ENCODE measurements at regions not wholly inside any gene's neighbourhood (a gene's known extent, or its start where the extent isn't known, plus 50 kb on each side); places are given as distances from the start of the nearest gene placed in this dataset.

GRCh38 chr12:23342407-23342806 is 607.1 kb downstream of the SOX5 start:
- no peaks in the 10 kb centered on the region for H4K20me1 ChIP-seq (ENCODE audit: control insufficient read depth, insufficient read depth, insufficient read length)
- H3K79me1 ChIP-seq (ENCODE audit: insufficient read depth, low read depth, low read length, poor library complexity, severe bottlenecking) = no peaks in the 10 kb centered on the region
- no peak overlapping the region for H3K27ac ChIP-seq (ENCODE audit: insufficient read length, low read depth, low read length)
- no peak overlapping the region for H2BK20ac ChIP-seq (ENCODE audit: low read depth, low read length, poor library complexity, severe bottlenecking)
- H3K27me3 ChIP-seq (ENCODE audit: insufficient read depth, low read length) = no peaks in the 10 kb centered on the region
- no peak overlapping the region for H3K18ac ChIP-seq (ENCODE audit: insufficient read length, low read depth, low read length)
- H2AK5ac ChIP-seq (ENCODE audit: insufficient read length, low read length) = no peak overlapping the region
- WGBS (ENCODE audit: extremely low coverage, insufficient read length, low lambda C conversion rate) = no CpG with 5 or more reads among the region's 1 CpG
- H2BK120ac ChIP-seq (ENCODE audit: low read depth, low read length, poor library complexity, severe bottlenecking) = no peak overlapping the region
- H3K9me3 Mint-ChIP-seq = no peaks in the 10 kb centered on the region; a peak in 1 of 5 replicates
- no peak overlapping the region for H3K27ac Mint-ChIP-seq
- H3K23me2 ChIP-seq (ENCODE audit: insufficient read length, low read depth, low read length, poor library complexity, severe bottlenecking) = no peaks in the 10 kb centered on the region
- H3K79me2 ChIP-seq (ENCODE audit: insufficient read depth, low read length) = no peaks in the 10 kb centered on the region
- no peak overlapping the region for H2BK12ac ChIP-seq (ENCODE audit: insufficient read length, low read depth, low read length)
- H3K9ac ChIP-seq (ENCODE audit: extremely low read depth, insufficient read length, low read length) = no peak overlapping the region
- H3K14ac ChIP-seq (ENCODE audit: insufficient read depth, low read length) = no peak overlapping the region
- H2AFZ ChIP-seq (ENCODE audit: low read length) = no peak overlapping the region
- no peak overlapping the region for H2BK5ac ChIP-seq (ENCODE audit: insufficient read length, low read length)
- H3K9me3 ChIP-seq (ENCODE audit: control insufficient read depth, low read depth, low read length) = no peaks in the 10 kb centered on the region
- no peaks in the 10 kb centered on the region for H3K4me1 ChIP-seq (ENCODE audit: insufficient read depth, low read length)
- no peaks in the 10 kb centered on the region for H3K27me3 Mint-ChIP-seq (ENCODE audit: low read depth)
- no peak overlapping the region for H4K8ac ChIP-seq (replicated peaks; ENCODE audit: insufficient read length, low read depth, low read length)
- no peak overlapping the region for H3K4me3 Mint-ChIP-seq
- no peak overlapping the region for H3K56ac ChIP-seq (ENCODE audit: insufficient read length, low read depth, low read length)
- H2BK15ac ChIP-seq (ENCODE audit: low read depth, low read length) = no peak overlapping the region
- no peak overlapping the region for H3K4ac ChIP-seq (ENCODE audit: low read depth, low read length)
- DNase-seq = no peak
- H3K4me1 Mint-ChIP-seq = peaks cover 9% of the 10 kb centered on the region in 2 experiments
- H3K36me3 Mint-ChIP-seq (ENCODE audit: insufficient read depth in 1 of 3, low read depth in 3 of 3) = no peaks in the 10 kb centered on the region
- H4K91ac ChIP-seq (ENCODE audit: insufficient read length, low read depth, low read length) = no peak overlapping the region
- no peak overlapping the region for H3K23ac ChIP-seq (ENCODE audit: insufficient read length, low read depth, low read length)
- H3K4me2 ChIP-seq (ENCODE audit: insufficient read depth, insufficient read length, low read length) = no peak overlapping the region
- H3T11ph ChIP-seq (ENCODE audit: low read length) = no peak overlapping the region
- TF ChIP-seq CTCF (conservative IDR thresholded peaks at IDR 0.05) = no peak
- no peak overlapping the region for H4K5ac ChIP-seq (ENCODE audit: insufficient read length, low read depth, low read length)
